ENCODE measurements at regions not wholly inside any gene's neighbourhood (a gene's known extent, or its start where the extent isn't known, plus 50 kb on each side); places are given as distances from the start of the nearest gene placed in this dataset.

- Histone ChIP-seq H3K4me1 (replicated peaks) (no peaks in the 10 kb centered on the region), H3K36me3 (no peaks in the 10 kb centered on the region), H3K27me3 (replicated peaks) (no peaks in the 10 kb centered on the region), H3K27ac (no peak overlapping the region), H3K9me3 (replicated peaks) (no peaks in the 10 kb centered on the region), H3K4me3 (no peak overlapping the region)
- no peak for DNase-seq (ENCODE audit: low read depth in 1 of 2, low spot score in 2 of 2)
Measured at GRCh38 chr13:29940715-29941114, 90.3 kb upstream of the UBL3 start.

- H3K27ac ChIP-seq: no peak overlapping the region
- H3K4me1 ChIP-seq (replicated peaks): no peaks in the 10 kb centered on the region
- H3K27me3 ChIP-seq (replicated peaks): no peaks in the 10 kb centered on the region
- no peaks in the 10 kb centered on the region for H3K9me3 ChIP-seq (replicated peaks)
- no peak for DNase-seq (ENCODE audit: low read depth in 1 of 2, low spot score in 2 of 2)
- no peak overlapping the region for H3K4me3 ChIP-seq
- no peaks in the 10 kb centered on the region for H3K36me3 ChIP-seq
Measured at GRCh38 chr13:29939158-29939557, 88.7 kb upstream of the UBL3 start.

- Histone ChIP-seq H3K9me3 (replicated peaks) (no peaks in the 10 kb centered on the region), H3K36me3 (no peaks in the 10 kb centered on the region), H3K27ac (no peak overlapping the region), H3K4me1 (replicated peaks) (no peaks in the 10 kb centered on the region), H3K27me3 (replicated peaks) (no peaks in the 10 kb centered on the region), H3K4me3 (no peak overlapping the region)
- no peak for DNase-seq (ENCODE audit: low read depth in 1 of 2, low spot score in 2 of 2)
Measured at GRCh38 chr13:29937841-29938240, 87.4 kb upstream of the UBL3 start.

GRCh38 chr13:29937379-29937778 is 87.0 kb upstream of the UBL3 start:
- H3K9me3 ChIP-seq (replicated peaks): no peaks in the 10 kb centered on the region
- H3K4me3 ChIP-seq: no peak overlapping the region
- H3K36me3 ChIP-seq: no peaks in the 10 kb centered on the region
- no peaks in the 10 kb centered on the region for H3K4me1 ChIP-seq (replicated peaks)
- H3K27me3 ChIP-seq (replicated peaks): no peaks in the 10 kb centered on the region
- no peak for DNase-seq (ENCODE audit: low read depth in 1 of 2, low spot score in 2 of 2)
- H3K27ac ChIP-seq: no peak overlapping the region

DNA sequence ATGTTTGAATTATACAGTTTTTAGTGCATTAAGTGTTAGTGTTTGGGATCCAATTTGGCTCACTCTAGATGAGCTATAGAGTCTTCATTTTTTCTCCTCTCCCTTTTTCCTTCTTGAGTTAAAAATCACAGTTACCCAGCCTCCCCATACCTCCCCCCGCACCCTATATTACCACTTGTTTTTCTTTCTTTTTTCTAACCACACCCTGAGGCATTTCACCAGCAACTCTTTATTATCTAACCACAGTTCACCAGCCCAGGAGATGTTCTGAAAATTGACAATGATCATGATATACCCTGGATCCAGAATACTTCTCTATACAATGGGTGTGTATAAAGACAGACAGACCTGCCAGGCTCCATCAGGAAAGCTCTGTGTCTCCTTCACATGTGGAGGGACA is 86.5 kb upstream of the UBL3 start:
- Histone ChIP-seq H3K9me3 (replicated peaks) (no peaks in the 10 kb centered on the region), H3K36me3 (no peaks in the 10 kb centered on the region), H3K27me3 (replicated peaks) (no peaks in the 10 kb centered on the region), H3K27ac (no peak overlapping the region), H3K4me3 (no peak overlapping the region), H3K4me1 (replicated peaks) (no peaks in the 10 kb centered on the region)
- DNase-seq (ENCODE audit: low read depth in 1 of 2, low spot score in 2 of 2): no peak

GRCh38 chr13:29936051-29936813 is 85.8 kb upstream of the UBL3 start:
- no peak for DNase-seq (ENCODE audit: low read depth in 1 of 2, low spot score in 2 of 2)
- Histone ChIP-seq H3K9me3 (replicated peaks) (no peaks in the 10 kb centered on the region), H3K27me3 (replicated peaks) (no peaks in the 10 kb centered on the region), H3K4me1 (replicated peaks) (no peaks in the 10 kb centered on the region), H3K4me3 (no peak overlapping the region), H3K27ac (no peak overlapping the region), H3K36me3 (no peaks in the 10 kb centered on the region)

- no peak overlapping the region for H3K4me3 ChIP-seq
- no peaks in the 10 kb centered on the region for H3K27me3 ChIP-seq (replicated peaks)
- no peaks in the 10 kb centered on the region for H3K4me1 ChIP-seq (replicated peaks)
- H3K27ac ChIP-seq: no peak overlapping the region
- H3K9me3 ChIP-seq (replicated peaks): no peaks in the 10 kb centered on the region
- no peaks in the 10 kb centered on the region for H3K36me3 ChIP-seq
- DNase-seq (ENCODE audit: low read depth in 1 of 2, low spot score in 2 of 2): no peak
Measured at GRCh38 chr13:29935309-29935981, 85.0 kb upstream of the UBL3 start.

DNA sequence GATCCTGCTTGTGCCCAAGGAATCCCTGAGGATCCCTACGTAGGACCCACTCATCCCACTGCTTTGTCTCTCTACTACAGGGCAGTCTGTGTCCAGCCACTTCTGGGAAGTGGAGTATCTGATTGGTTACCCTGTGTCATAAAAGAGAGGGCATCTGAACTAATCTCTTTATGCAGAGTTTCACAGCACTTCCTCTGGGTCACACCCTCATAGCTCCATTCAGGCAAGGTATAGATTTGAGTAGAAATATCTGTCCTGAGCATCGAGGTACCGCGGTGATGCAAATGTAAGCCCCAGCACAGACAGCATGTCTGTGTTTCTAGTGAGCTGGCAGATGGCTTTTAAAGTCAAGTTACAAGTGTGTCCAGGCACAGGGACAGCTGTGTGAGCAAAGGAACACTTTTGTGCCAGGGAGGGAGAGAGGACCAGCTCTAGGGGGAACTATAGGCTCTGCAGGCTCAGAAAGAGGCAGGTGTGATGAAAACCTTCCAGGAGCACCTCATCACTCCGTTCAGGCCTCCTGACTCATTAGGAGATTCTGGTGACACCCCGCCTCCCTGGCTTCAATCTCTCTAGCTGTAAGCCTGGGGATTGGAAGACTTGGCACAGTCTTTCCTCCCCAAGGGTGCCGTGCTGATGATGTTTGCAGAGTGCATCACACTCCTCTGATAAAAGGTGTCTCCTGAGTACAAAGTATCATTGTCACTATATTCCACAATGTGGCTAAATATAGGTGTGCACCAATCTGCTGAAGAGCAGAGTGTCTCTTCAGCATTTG is 84.3 kb upstream of the UBL3 start:
- Histone ChIP-seq H3K9me3 (replicated peaks) (no peaks in the 10 kb centered on the region), H3K27ac (no peak overlapping the region), H3K36me3 (no peaks in the 10 kb centered on the region), H3K27me3 (replicated peaks) (no peaks in the 10 kb centered on the region), H3K4me1 (replicated peaks) (no peaks in the 10 kb centered on the region), H3K4me3 (no peak overlapping the region)
- DNase-seq (ENCODE audit: low read depth in 1 of 2, low spot score in 2 of 2): no peak

DNA sequence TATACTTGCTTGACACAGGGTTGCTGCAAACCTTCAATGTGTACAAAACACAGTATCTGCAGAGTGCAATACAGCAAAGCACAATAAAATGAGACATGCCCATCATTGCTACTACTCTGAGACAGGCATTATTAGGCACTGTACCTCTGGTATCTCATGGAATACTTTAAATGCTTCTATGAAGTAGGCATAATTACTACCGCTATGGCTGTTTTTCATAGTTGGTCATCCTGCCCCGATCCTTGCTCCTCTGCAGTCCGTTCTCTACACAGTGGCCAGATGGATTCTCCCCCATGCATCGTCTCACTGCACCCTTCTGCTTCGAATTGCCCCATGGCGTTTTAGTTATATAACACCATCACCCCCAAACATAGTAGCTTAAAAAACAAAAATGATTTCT is 83.0 kb upstream of the UBL3 start:
- no peak overlapping the region for H3K4me3 ChIP-seq
- H3K27ac ChIP-seq: no peak overlapping the region
- no peaks in the 10 kb centered on the region for H3K36me3 ChIP-seq
- H3K27me3 ChIP-seq (replicated peaks): no peaks in the 10 kb centered on the region
- H3K4me1 ChIP-seq (replicated peaks): no peaks in the 10 kb centered on the region
- H3K9me3 ChIP-seq (replicated peaks): no peaks in the 10 kb centered on the region
- DNase-seq (ENCODE audit: low read depth in 1 of 2, low spot score in 2 of 2): no peak

- H3K27me3 ChIP-seq (replicated peaks): no peaks in the 10 kb centered on the region
- H3K9me3 ChIP-seq (replicated peaks): no peaks in the 10 kb centered on the region
- no peaks in the 10 kb centered on the region for H3K36me3 ChIP-seq
- H3K27ac ChIP-seq: no peak overlapping the region
- DNase-seq (ENCODE audit: low read depth in 1 of 2, low spot score in 2 of 2): no peak
- no peaks in the 10 kb centered on the region for H3K4me1 ChIP-seq (replicated peaks)
- no peak overlapping the region for H3K4me3 ChIP-seq
Measured at GRCh38 chr13:29931696-29932095, 81.3 kb upstream of the UBL3 start.

- Histone ChIP-seq H3K27ac (no peak overlapping the region), H3K4me1 (replicated peaks) (peaks cover 15% of the 10 kb centered on the region), H3K4me3 (no peak overlapping the region), H3K9me3 (replicated peaks) (no peaks in the 10 kb centered on the region), H3K36me3 (no peaks in the 10 kb centered on the region), H3K27me3 (replicated peaks) (no peaks in the 10 kb centered on the region)
- no peak for DNase-seq (ENCODE audit: low read depth in 1 of 2, low spot score in 2 of 2)
Measured at GRCh38 chr13:29929062-29929847, 78.8 kb upstream of the UBL3 start.

GRCh38 chr13:29926098-29926476 is 75.7 kb upstream of the UBL3 start:
- no peak overlapping the region for H3K4me3 ChIP-seq
- no peaks in the 10 kb centered on the region for H3K9me3 ChIP-seq (replicated peaks)
- peaks cover 37% of the 10 kb centered on the region for H3K4me1 ChIP-seq (replicated peaks)
- H3K36me3 ChIP-seq: no peaks in the 10 kb centered on the region
- DNase-seq (ENCODE audit: low read depth in 1 of 2, low spot score in 2 of 2): no peak
- H3K27me3 ChIP-seq (replicated peaks): no peaks in the 10 kb centered on the region
- no peak overlapping the region for H3K27ac ChIP-seq

GRCh38 chr13:29925457-29926097 is 75.2 kb upstream of the UBL3 start:
- peaks cover 37% of the 10 kb centered on the region for H3K4me1 ChIP-seq (replicated peaks)
- H3K36me3 ChIP-seq: no peaks in the 10 kb centered on the region
- H3K27me3 ChIP-seq (replicated peaks): no peaks in the 10 kb centered on the region
- DNase-seq (ENCODE audit: low read depth in 1 of 2, low spot score in 2 of 2): no peak
- no peak overlapping the region for H3K4me3 ChIP-seq
- no peak overlapping the region for H3K27ac ChIP-seq
- no peaks in the 10 kb centered on the region for H3K9me3 ChIP-seq (replicated peaks)
